Osteocyte (in vitro differentiated cells): ENCODE measurements at regions not wholly inside any gene's neighbourhood (a gene's known extent, or its start where the extent isn't known, plus 50 kb on each side); places are given as distances from the start of the nearest gene placed in this dataset.

Experiments used
- DNase-seq: peaks from one replicate; pipeline ENCODE4 v3.0.0; 2021; ENCODE audit warnings: mixed read lengths; ENCODE audit not compliant: unreplicated experiment; ENCODE audit errors: extremely low spot score
- H3K27ac Mint-ChIP-seq: one replicate; pipeline ENCODE4 v1.8.0; 2021; ENCODE audit warnings: mild to moderate bottlenecking, mixed read lengths; ENCODE audit not compliant: unreplicated experiment
- H3K27me3 Mint-ChIP-seq: one replicate; pipeline ENCODE4 v1.8.0; 2021; ENCODE audit warnings: mixed read lengths; ENCODE audit not compliant: unreplicated experiment
- H3K36me3 Mint-ChIP-seq: one replicate; pipeline ENCODE4 v1.8.0; 2021; ENCODE audit warnings: mixed read lengths; ENCODE audit not compliant: unreplicated experiment
- H3K4me1 Mint-ChIP-seq: one replicate; pipeline ENCODE4 v1.8.0; 2021; ENCODE audit warnings: mixed read lengths; ENCODE audit not compliant: unreplicated experiment
- H3K4me3 Mint-ChIP-seq: one replicate; pipeline ENCODE4 v1.8.0; 2021; ENCODE audit warnings: mild to moderate bottlenecking, moderate library complexity, mixed read lengths; ENCODE audit not compliant: unreplicated experiment
- H3K9me3 Mint-ChIP-seq: one replicate; pipeline ENCODE4 v1.8.0; 2021; ENCODE audit warnings: mixed read lengths; ENCODE audit not compliant: unreplicated experiment
- TF ChIP-seq, protein P1 (sequence below): fragments of 200-600 bp; sonication (generic); IDR thresholded peaks from 2 replicates; pipeline ENCODE4 v1.5.0; 2021; ENCODE audit warnings: antibody characterized with exemption, mild to moderate bottlenecking, moderate library complexity

DNA sequence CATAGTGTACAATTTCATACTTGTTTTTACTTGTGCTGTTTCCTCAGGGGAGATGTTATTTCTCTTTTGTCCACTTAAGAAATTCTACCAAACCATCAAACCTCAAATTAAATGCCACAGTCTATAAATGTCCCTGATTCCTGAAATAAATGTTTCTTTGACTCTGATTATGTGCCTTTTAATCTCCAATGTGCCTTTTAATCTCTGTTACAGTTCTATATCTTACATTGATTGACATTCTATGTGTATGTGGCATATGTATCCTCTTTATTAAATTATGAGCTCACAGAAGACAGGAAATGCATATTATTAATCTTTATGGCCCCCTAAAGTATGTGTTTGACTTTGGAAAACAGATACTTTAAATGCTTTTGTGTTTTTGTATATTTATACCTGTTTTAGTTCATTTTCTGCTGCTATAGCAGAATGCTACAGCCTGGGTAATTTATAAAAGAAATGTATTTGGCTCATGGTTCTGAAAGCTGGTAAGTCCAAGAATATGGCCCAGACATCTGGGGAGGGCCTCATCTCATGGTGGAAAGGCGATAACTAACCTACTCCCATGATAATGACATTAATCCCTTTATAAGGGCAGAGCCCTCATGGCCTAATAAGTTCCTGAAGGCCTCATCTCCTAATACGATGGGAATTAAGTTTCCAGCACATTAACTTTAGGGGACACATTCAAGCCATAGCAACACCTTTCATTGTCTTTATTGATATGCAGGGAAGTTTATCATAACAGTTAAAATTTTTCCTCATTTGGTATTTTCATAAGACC is 403.9 kb downstream of the LIG4 start:
- TF ChIP-seq, protein P1, sequence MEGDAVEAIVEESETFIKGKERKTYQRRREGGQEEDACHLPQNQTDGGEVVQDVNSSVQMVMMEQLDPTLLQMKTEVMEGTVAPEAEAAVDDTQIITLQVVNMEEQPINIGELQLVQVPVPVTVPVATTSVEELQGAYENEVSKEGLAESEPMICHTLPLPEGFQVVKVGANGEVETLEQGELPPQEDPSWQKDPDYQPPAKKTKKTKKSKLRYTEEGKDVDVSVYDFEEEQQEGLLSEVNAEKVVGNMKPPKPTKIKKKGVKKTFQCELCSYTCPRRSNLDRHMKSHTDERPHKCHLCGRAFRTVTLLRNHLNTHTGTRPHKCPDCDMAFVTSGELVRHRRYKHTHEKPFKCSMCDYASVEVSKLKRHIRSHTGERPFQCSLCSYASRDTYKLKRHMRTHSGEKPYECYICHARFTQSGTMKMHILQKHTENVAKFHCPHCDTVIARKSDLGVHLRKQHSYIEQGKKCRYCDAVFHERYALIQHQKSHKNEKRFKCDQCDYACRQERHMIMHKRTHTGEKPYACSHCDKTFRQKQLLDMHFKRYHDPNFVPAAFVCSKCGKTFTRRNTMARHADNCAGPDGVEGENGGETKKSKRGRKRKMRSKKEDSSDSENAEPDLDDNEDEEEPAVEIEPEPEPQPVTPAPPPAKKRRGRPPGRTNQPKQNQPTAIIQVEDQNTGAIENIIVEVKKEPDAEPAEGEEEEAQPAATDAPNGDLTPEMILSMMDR: no peak
- Mint-ChIP-seq H3K4me3 (no peak overlapping the region), H3K36me3 (no peaks in the 10 kb centered on the region), H3K27ac (no peak overlapping the region), H3K9me3 (no peaks in the 10 kb centered on the region), H3K27me3 (no peaks in the 10 kb centered on the region), H3K4me1 (peaks cover 6% of the 10 kb centered on the region)
- DNase-seq: no peak

DNA sequence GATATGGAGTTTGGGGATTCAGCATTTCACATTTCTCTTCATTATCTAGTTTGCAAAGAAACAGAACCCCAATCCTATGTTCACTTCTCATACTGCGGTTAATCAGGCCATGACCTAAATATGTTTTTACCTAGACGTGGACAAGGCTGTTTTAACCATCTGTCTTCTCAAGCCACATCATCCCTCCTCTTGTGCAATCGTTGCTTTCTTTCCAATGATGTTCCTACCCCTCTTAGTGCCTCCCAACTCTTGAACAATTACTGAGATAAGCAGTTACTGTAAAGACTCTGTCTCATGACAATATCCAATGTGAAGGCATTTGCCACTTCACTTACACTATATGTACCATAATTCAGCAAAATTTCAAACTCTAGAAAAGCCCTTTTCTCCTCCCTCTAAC is 406.2 kb downstream of the LIG4 start:
- no peak for DNase-seq
- Mint-ChIP-seq H3K4me3 (no peak overlapping the region), H3K36me3 (no peaks in the 10 kb centered on the region), H3K9me3 (no peaks in the 10 kb centered on the region), H3K4me1 (peaks cover 6% of the 10 kb centered on the region), H3K27me3 (no peaks in the 10 kb centered on the region), H3K27ac (no peak overlapping the region)
- TF ChIP-seq, protein P1: no peak

DNA sequence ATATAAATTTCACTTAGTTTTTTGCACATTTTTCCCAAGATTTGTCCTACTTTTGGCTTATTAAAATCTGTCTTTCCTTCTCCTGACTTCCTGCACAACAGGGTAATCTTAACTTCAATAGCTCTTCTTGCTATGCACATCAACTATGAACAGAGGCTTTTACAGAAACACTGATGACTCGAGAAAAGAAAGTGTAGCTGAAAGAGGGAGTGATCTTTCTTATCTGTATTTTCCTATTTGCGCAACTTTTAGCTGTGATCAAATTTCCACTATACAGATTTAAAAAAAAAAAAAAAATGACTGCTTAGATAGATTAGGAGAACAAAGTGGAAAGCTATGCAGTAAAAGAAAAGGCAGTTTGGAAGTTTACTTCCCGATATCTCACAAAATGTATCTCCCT is 406.9 kb downstream of the LIG4 start:
- Mint-ChIP-seq H3K4me1 (peaks cover 6% of the 10 kb centered on the region), H3K27ac (no peak overlapping the region)
- DNase-seq: no peak

DNA sequence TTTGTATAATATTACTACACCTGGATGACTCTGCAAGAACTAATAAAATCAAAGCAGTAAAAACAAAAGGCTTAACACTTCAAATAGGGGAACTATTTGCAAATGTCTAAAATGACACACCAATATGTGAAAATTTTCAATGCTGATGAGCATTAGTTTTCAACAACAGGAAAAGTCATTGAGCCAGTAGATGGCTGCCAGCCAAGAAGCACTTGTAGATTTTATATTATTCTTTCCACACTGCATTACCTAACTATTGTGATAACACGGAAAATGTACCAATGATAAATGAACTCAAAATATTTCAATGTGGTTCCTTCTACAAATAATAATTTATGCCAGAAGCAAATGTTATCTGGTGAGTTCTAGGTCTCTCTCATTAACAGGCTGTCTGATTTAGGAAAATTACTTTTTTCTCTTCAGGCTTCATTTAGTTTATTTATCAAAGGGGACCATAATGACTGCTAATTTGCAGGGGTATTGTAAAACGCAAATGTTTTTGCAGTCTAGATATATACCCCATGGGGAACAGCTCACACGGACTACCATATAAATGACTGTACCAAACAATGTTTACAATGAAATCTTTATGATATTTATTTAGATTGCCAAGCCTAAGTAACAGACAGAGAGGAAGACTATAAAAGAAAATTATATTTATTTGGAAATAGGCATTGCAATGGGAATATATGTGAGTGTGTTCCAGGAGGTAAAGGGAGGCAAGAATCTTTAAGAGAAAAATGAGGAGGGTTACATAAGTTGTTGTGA is 407.8 kb downstream of the LIG4 start:
- H3K4me1 Mint-ChIP-seq: peaks cover 6% of the 10 kb centered on the region
- no peak overlapping the region for H3K27ac Mint-ChIP-seq
- TF ChIP-seq, protein P1: no peak
- no peaks in the 10 kb centered on the region for H3K36me3 Mint-ChIP-seq
- no peaks in the 10 kb centered on the region for H3K9me3 Mint-ChIP-seq
- H3K4me3 Mint-ChIP-seq: no peak overlapping the region
- no peak for DNase-seq
- no peaks in the 10 kb centered on the region for H3K27me3 Mint-ChIP-seq

More for the DNA sequence above, 406.9 kb downstream of the LIG4 start:
- no peaks in the 10 kb centered on the region for H3K27me3 Mint-ChIP-seq
- H3K4me3 Mint-ChIP-seq: no peak overlapping the region
- no peaks in the 10 kb centered on the region for H3K36me3 Mint-ChIP-seq
- TF ChIP-seq, protein P1: no peak
- H3K9me3 Mint-ChIP-seq: no peaks in the 10 kb centered on the region

DNA sequence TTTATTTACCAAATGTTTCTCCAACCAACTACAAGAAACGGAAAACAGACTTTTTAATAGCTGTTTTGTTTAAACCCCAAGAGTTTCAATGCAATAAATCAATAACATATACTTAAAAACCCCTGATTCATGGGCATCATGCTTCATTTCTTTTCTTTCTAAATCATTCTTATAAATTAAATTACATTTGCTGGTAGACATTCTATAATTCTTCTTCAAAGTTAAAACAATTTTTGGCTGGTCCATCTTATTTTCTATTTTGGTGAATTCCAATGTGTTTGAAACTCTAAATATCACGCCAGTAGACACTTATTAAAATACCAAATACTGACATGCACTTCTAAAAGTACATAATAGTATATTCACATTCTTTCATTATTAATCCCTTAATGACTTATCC is 408.6 kb downstream of the LIG4 start:
- H3K4me3 Mint-ChIP-seq: no peak overlapping the region
- H3K36me3 Mint-ChIP-seq: no peaks in the 10 kb centered on the region
- DNase-seq: no peak
- no peaks in the 10 kb centered on the region for H3K9me3 Mint-ChIP-seq
- no peak overlapping the region for H3K27ac Mint-ChIP-seq
- H3K27me3 Mint-ChIP-seq: no peaks in the 10 kb centered on the region
- H3K4me1 Mint-ChIP-seq: peaks cover 6% of the 10 kb centered on the region
- TF ChIP-seq, protein P1: no peak
